K562 (cell line): ENCODE measurements at regions not wholly inside any gene's neighbourhood (a gene's known extent, or its start where the extent isn't known, plus 50 kb on each side); places are given as distances from the start of the nearest gene placed in this dataset.

ENCODE experiments used
- C11orf30 ChIP-seq: fragments of 450-650 bp; IDR thresholded peaks from 2 replicates; pipeline ENCODE4 v1.6.1; 2016; ENCODE audit warnings: low read depth, mild to moderate bottlenecking
- ETV5 ChIP-seq: sonication (generic); formaldehyde crosslinking; IDR thresholded peaks from 2 replicates; pipeline ENCODE4 v1.4.0; 2020; ENCODE audit warnings: low read depth, mild to moderate bottlenecking, missing genetic modification reagents
- MTA3 ChIP-seq: fragments of 450-650 bp; formaldehyde crosslinking; IDR thresholded peaks from 2 replicates; pipeline ENCODE4 v1.6.1; 2017; ENCODE audit warnings: mild to moderate bottlenecking, borderline replicate concordance
- MYC ChIP-seq, 2 experiments: fragments of 250-450 bp in 1 of 2; sonication (Bioruptor Pico) in 1 of 2; IDR thresholded peaks; 2 replicates each; pipeline versions ENCODE4 v1.5.1 to v1.6.1; 2012 to 2021; ENCODE audit warnings: low read depth in 2 of 2, borderline replicate concordance in 1 of 2, improper control_type of control experiment in 1 of 2, low read length in 1 of 2, mild to moderate bottlenecking in 1 of 2, moderate library complexity in 1 of 2
- NCOA1 ChIP-seq: fragments of 450-650 bp; IDR thresholded peaks from 2 replicates; pipeline ENCODE4 v1.6.1; 2016; ENCODE audit warnings: low read depth
- SRSF1 ChIP-seq: fragments of 200-400 bp; formaldehyde crosslinking; IDR thresholded peaks from 2 replicates; pipeline ENCODE4 v1.6.1; 2017; ENCODE audit warnings: mild to moderate bottlenecking, low read depth, low read length, moderate library complexity
- U2AF2 ChIP-seq: fragments of 200-400 bp; formaldehyde crosslinking; optimal IDR thresholded peaks from 2 replicates; pipeline ENCODE3; 2017; ENCODE audit warnings: low read depth, mild to moderate bottlenecking, low read length
- ZBTB17 ChIP-seq: fragments of 450-650 bp; formaldehyde crosslinking; IDR thresholded peaks from 2 replicates; pipeline ENCODE4 v1.4.0; 2020; ENCODE audit warnings: mild to moderate bottlenecking
- TF ChIP-seq, protein P1 (sequence below), 3 experiments: IDR thresholded peaks in 2 of 3; conservative IDR thresholded peaks in 1 of 3; 2 replicates each; pipeline ENCODE4 v1.5.1; 2011 to 2012; ENCODE audit warnings: low read length in 3 of 3, mild to moderate bottlenecking in 3 of 3, control low read depth in 2 of 3, improper control_type of control experiment in 1 of 3, inconsistent platforms in 1 of 3, low read depth in 1 of 3, mixed read lengths in 1 of 3, moderate library complexity in 1 of 3; ENCODE audit not compliant: insufficient read depth in 2 of 3
- TF ChIP-seq, protein P2 (sequence below): fragments of 250-450 bp; sonication (Bioruptor Pico); IDR thresholded peaks from 2 replicates; pipeline ENCODE4 v1.4.0; 2020; ENCODE audit warnings: mild to moderate bottlenecking, moderate library complexity
- TF ChIP-seq, protein P3 (sequence below): sonication (generic); formaldehyde crosslinking; IDR thresholded peaks from 2 replicates; pipeline ENCODE4 v1.9.0; 2022; ENCODE audit warnings: mild to moderate bottlenecking, missing genetic modification reagents

GRCh38 chr3:38960042-38960622 is 91.6 kb downstream of the SCN11A start:
- TF ChIP-seq MYC (IDR thresholded peaks at IDR 0.05; ENCODE audit: low read depth, low read length), result no peak
- no peak for TF ChIP-seq MYC (CRISPR knock-in tag; IDR thresholded peaks at IDR 0.05; ENCODE audit: borderline replicate concordance, low read depth)
- no peak for TF ChIP-seq ZBTB17 (CRISPR knock-in tag)
- no peak for TF ChIP-seq ETV5 (CRISPR knock-in tag)
- no peak for TF ChIP-seq NCOA1
- TF ChIP-seq U2AF2, result no peak
- TF ChIP-seq SRSF1, result no peak
- no peak for TF ChIP-seq MTA3
- no peak for TF ChIP-seq C11orf30
- TF ChIP-seq, protein P1, sequence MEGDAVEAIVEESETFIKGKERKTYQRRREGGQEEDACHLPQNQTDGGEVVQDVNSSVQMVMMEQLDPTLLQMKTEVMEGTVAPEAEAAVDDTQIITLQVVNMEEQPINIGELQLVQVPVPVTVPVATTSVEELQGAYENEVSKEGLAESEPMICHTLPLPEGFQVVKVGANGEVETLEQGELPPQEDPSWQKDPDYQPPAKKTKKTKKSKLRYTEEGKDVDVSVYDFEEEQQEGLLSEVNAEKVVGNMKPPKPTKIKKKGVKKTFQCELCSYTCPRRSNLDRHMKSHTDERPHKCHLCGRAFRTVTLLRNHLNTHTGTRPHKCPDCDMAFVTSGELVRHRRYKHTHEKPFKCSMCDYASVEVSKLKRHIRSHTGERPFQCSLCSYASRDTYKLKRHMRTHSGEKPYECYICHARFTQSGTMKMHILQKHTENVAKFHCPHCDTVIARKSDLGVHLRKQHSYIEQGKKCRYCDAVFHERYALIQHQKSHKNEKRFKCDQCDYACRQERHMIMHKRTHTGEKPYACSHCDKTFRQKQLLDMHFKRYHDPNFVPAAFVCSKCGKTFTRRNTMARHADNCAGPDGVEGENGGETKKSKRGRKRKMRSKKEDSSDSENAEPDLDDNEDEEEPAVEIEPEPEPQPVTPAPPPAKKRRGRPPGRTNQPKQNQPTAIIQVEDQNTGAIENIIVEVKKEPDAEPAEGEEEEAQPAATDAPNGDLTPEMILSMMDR (IDR thresholded peaks at IDR 0.05 in 2 of 3, conservative IDR thresholded peaks at IDR 0.05 in 1 of 3; ENCODE audit: insufficient read depth in 2 of 3, low read depth in 1 of 3, low read length in 3 of 3), result no peak
- TF ChIP-seq, protein P2, sequence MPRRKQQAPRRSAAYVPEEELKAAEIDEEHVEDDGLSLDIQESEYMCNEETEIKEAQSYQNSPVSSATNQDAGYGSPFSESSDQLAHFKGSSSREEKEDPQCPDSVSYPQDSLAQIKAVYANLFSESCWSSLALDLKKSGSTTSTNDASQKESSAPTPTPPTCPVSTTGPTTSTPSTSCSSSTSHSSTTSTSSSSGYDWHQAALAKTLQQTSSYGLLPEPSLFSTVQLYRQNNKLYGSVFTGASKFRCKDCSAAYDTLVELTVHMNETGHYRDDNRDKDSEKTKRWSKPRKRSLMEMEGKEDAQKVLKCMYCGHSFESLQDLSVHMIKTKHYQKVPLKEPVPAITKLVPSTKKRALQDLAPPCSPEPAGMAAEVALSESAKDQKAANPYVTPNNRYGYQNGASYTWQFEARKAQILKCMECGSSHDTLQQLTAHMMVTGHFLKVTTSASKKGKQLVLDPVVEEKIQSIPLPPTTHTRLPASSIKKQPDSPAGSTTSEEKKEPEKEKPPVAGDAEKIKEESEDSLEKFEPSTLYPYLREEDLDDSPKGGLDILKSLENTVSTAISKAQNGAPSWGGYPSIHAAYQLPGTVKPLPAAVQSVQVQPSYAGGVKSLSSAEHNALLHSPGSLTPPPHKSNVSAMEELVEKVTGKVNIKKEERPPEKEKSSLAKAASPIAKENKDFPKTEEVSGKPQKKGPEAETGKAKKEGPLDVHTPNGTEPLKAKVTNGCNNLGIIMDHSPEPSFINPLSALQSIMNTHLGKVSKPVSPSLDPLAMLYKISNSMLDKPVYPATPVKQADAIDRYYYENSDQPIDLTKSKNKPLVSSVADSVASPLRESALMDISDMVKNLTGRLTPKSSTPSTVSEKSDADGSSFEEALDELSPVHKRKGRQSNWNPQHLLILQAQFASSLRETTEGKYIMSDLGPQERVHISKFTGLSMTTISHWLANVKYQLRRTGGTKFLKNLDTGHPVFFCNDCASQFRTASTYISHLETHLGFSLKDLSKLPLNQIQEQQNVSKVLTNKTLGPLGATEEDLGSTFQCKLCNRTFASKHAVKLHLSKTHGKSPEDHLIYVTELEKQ, result no peak
- TF ChIP-seq, protein P3, sequence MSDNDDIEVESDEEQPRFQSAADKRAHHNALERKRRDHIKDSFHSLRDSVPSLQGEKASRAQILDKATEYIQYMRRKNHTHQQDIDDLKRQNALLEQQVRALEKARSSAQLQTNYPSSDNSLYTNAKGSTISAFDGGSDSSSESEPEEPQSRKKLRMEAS (CRISPR knock-in tag), result no peak
